ENCODE measurements at regions not wholly inside any gene's neighbourhood (a gene's known extent, or its start where the extent isn't known, plus 50 kb on each side); places are given as distances from the start of the nearest gene placed in this dataset.

DNA sequence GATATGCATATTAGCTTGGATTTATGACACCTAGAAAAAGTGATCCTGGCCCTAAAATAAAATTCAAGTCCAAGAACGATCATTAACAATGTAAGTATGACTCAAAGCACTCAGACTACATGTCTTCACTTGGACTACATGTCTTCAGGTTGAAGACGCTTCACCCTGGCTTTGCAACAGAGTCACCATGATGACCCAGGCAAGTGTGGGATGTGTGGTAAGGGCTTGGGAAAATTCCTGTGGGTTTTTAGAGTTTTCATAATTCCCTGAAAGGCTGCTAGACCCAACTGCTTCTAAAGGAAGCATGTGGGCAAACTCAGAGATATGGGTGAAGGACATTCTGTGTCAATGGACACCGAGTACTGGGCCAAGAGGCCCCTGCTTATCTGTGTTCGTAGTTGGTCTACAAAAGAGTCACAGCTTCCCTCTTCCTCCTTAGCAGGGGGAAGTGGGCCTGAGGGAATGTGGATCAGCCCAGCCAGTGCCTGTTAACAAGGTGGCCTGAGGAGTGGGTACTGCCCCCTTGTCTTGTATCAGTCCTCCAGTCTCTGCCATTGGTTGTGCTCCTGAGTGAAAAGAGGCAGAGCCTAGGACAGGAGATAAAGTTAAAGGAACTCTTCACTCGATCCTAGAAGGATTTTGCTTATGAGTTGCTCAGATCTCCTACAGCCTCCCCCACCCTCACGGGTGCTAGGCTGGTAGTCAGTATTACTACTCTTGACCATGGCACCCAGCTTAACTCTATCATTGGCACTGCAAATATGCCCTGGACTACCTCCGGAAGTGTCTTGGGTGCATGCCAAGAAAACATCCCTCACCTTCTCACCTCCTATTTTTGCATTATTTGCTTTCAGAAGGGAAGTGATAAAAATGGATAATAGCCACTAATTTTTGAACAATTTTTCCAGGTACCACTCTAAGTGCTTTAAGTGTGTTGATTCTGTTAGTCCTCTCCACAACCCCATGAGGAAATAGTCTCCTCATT is 406.3 kb downstream of the COG6 start:
- TF ChIP-seq, protein P1, sequence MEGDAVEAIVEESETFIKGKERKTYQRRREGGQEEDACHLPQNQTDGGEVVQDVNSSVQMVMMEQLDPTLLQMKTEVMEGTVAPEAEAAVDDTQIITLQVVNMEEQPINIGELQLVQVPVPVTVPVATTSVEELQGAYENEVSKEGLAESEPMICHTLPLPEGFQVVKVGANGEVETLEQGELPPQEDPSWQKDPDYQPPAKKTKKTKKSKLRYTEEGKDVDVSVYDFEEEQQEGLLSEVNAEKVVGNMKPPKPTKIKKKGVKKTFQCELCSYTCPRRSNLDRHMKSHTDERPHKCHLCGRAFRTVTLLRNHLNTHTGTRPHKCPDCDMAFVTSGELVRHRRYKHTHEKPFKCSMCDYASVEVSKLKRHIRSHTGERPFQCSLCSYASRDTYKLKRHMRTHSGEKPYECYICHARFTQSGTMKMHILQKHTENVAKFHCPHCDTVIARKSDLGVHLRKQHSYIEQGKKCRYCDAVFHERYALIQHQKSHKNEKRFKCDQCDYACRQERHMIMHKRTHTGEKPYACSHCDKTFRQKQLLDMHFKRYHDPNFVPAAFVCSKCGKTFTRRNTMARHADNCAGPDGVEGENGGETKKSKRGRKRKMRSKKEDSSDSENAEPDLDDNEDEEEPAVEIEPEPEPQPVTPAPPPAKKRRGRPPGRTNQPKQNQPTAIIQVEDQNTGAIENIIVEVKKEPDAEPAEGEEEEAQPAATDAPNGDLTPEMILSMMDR (IDR thresholded peaks at IDR 0.05), result no peak
- no peak for TF ChIP-seq POLR2A (IDR thresholded peaks at IDR 0.05)

All from Peyer's patch (tissue), 4 donors.